GM21529 (cell line): ENCODE measurements at regions not wholly inside any gene's neighbourhood (a gene's known extent, or its start where the extent isn't known, plus 50 kb on each side); places are given as distances from the start of the nearest gene placed in this dataset.
"Not testable (repeated sequence)": the region's sequence is repeated elsewhere in the genome, so short reads cannot be mapped to it uniquely, and the experiment has no call there.

Experiments
- ATAC-seq: cut with Tn5 transposase; IDR thresholded peaks from one replicate; pipeline ENCODE4 v1.9.1; 2021; ENCODE audit not compliant: unreplicated experiment

DNA sequence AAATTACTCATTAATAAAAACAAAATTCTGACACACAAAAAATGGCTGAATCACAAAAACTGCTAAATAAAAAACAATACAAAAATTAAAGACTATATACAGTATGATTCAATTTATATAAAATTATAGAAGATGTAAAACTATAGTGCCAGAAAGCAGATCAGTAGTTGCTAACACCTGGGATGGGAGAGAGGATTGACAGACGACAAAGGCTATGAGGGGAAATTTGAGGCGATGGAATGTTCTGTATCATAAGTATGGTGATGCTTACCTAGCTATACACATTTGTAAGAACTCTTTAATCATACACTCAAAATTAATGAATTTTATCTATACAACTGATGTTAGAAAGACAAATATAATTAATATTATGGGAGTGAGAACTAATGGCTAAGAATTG is 247.9 kb upstream of the GJE1 start:
- ATAC-seq, result no peak

DNA sequence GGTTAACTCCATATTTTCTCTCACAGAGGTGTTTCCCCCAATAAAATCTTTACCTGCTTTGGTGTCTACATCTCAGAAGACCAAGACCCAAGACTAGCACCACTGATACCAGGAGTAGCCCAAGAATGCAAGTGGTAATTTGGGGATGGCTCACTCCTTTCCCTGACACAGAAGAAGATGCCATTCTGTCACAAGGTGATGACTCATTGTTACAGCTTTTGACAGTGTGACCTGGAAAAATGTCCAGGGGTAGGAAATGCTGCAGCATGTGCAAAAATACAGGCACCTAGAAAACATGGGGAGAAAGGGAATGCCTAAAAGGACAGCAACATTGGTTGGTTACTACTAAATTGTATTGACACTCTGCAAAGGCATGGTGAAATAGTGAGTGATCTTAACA is 254.0 kb upstream of the GJE1 start:
- no peak for ATAC-seq

DNA sequence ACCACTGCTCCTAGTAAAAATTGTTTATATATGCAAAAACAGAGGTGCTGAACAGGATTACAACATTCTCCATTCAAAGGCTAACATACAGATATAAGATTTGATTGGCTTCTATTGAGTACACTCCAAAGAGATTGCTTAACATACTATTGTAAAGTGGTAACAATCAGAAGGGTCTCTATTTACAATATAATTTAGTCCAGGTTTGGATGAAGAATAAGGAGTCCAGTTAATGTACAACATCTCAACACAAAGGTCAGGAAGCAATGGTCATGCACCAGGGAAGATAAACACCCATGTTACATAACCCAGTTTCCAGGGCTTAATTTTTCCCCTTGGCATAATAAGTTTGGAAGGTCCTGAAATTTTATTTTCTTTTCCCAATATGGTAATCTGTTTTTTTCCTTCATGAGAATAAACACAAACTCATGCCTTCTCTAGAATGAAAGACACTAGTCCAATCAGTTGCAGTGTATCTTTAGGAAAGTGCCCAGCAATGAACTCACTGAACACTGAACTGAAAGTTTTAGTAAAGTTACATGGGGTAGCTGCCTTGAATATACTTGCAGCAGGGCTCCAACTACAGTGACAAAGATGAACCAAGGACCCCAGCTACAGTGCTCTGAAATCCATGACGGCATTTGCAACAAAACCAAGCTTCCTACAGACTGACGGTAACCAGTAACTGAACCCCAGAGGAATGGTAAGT is 255.3 kb upstream of the GJE1 start:
- no peak for ATAC-seq

DNA sequence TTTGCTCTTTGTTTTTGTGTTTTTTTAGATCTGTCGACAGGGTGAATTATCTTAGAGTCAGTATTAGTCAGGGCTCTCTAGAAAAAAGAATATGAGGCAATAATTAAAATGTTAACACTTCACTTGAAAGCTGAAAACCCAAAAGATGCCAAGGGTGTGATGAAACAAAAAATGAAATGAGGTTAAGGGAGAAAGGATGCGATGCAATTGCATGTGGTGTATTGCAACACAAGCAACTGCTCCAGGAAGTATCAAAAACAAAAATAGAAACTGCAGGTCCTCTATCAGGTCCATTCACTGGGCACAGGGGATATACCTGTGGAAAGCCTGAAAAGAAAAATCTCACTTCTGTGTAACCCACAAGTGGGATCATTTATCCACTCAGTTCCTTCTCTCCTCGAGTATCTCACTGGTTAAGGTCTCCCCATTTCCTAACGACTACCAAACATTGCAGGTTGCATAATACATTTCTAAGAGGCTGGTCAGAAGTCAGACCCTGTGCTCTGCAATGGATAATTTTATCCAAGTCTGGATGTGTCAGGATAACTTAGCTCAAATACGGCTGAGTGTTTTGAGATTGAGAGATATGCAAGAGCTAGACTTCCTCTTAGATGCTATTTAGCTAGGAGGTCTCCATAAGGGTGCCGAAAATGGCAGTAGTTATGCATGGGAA is 257.7 kb upstream of the GJE1 start:
- no peak for ATAC-seq

DNA sequence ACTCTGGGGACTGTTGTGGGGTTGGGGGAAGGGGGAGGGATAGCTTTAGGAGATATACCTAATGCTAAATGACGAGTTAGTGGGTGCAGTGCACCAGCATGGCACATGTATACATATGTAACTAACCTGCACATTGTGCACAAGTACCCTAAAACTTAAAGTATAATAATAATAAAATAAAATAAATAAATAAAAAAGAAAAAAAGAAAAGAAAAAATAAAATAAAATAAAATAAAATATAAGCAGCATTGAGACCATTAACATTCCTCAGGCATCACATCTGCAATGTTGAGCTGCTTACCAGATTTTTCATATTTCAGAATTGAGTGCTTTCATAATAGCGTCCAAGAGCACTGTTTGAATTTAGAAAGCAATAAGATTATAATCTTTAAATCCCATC is 263.2 kb upstream of the GJE1 start:
- not testable (repeated sequence) for ATAC-seq

DNA sequence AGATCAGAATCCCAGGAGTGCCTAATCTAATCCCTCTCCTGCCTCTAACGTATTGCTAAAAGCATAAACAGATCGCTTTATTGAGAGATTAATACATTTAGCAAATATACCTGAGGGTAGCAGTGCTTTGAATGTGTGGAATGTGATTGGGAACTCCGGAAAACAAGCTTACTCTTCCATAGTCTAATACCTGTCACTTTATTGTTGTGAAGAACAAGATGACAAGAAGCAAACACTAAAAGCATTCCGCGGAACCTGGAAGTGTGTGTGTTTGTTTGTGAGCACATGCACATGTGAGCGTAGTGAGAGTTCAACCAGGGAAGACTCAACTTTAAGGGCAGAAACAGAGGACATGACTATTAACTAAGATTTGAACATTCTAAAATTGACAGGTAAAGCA is 265.0 kb upstream of the GJE1 start:
- no peak for ATAC-seq

DNA sequence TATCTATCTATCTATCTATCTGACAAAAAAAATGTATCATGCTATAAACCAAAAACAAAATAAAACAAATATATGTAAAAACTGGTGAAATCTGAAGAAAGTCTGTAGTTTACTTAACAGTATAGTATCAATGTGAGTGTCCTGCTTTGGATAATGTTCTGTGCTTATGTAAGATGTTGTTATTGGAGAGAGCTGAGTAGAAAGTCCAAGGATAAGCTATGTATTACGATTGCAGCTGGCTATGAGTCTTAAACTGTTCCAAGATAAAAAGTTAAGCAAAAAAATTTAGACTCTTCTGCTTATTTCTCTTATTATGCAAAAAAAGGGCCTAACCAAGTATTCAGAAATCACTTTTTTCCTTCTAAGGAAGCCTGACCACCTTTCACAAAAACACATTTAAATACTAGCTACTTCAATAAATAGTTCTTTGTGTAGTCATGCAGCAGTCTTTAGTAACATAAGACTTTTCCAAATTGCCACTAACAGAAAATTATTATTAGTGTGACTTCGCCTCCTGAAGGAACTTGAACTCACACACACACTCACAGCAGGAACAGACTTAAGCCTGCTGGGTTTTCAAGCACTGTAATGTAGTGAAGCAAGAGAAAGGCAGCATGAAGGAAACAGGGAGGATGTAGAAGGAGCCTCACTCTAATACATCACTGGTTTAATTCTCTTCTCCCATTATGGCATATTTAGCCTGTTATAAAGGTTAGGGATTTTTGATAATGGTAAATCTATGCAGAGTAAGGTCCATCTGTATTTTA is 265.8 kb upstream of the GJE1 start:
- no peak for ATAC-seq

DNA sequence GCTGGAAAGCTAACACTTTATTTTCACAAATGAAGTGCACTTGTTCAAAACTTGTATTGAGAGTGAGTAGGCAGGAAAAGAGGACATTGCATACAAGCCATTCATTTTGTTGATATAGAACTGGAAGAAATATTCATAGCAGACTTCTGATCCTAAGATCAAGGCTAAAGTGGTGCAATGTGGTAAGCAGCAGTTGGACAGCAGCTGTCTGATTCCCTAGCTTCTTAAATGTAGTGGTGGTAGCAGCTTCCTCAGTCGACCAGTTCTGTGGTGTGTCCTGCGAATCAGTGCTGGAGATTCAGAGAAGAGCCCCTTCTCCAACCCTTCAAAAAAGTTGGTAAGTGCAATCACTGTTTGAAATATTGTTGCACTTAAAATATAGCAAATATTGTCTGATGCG is 281.7 kb upstream of the GJE1 start:
- no peak for ATAC-seq

DNA sequence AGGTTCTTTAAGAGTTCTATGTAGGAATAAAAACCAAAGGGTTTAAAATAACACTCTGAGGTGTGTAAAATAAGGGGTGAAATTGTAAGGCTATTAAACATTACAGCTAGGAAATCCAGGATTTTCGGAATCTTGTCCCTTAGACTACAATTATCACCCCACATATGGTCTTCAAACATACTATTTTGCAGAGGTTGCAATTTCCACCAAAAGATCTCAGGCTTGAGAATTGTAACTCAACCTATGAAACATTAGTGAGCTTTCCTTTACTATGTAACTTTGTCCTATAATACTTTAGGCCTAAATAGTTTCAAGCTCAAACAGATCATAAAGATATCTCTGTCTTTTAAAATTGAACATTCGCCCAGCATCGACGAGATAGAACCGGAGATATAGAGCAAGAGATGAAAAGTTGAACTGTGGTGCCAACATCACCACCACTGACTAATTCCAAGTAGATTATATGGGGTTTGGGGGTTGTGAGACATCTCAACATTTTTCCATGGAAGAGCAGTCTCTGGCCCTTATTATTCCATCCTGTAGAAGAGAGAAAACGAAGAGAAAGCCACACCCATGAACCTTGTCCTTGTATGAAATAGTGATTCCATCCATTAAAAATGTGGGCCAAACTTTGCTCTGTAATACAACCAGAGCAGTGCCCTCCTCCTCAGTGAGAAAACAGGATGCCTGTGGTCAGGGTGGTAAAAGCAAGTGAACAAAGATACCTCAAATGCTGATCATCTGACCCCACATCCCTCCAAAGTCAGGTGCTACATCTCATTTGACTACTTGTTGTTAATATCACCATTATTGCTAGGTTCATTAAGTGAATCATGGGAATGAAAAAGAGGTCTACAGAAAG is 284.5 kb upstream of the GJE1 start:
- no peak for ATAC-seq

DNA sequence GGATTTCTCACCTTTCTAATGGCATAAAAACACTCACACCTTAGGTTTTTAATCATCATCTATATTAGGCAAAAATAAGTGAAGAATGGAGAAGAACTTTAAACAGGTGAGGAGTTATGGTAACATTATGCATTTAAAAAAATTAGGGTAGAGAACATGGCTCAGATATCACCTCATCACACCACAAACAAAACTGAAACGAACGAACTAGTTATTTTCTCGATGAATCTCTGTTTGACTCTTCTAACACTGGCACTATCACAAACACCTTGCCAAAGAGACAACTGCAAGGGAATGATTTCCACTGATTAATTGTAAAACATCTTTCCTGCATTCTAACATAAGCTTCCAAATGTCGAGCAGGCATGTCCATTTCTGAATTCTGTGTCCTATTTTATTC is 286.1 kb upstream of the GJE1 start:
- no peak for ATAC-seq

DNA sequence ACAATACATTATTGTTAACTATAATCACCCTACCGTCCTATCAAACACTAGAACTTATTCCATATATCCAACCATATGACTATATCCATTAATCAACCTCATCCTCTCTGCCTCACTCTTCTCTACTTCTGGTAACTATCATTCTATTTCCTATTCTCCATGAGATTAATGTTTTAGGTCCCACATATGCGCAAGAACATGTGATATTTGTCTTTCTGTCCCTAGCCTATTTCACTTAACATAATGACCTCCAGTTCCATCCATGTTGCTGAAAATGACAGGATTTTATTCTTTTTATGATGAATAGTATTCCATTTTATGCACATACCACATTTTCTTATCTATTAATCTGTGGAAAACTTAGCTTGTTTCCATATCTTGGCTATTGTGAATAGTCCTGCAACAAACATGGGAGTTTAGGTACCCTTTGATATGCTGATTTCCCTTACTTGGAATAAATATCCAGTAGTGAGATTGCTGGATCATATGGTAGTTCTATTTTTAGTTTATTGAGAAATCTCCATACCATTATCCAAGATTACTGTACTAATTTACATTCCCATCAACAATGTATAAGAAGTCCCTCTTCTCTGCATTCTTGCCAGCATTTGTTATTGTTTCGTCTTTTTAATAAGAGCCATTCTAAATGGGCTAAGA is 289.4 kb upstream of the GJE1 start:
- ATAC-seq, result no peak

DNA sequence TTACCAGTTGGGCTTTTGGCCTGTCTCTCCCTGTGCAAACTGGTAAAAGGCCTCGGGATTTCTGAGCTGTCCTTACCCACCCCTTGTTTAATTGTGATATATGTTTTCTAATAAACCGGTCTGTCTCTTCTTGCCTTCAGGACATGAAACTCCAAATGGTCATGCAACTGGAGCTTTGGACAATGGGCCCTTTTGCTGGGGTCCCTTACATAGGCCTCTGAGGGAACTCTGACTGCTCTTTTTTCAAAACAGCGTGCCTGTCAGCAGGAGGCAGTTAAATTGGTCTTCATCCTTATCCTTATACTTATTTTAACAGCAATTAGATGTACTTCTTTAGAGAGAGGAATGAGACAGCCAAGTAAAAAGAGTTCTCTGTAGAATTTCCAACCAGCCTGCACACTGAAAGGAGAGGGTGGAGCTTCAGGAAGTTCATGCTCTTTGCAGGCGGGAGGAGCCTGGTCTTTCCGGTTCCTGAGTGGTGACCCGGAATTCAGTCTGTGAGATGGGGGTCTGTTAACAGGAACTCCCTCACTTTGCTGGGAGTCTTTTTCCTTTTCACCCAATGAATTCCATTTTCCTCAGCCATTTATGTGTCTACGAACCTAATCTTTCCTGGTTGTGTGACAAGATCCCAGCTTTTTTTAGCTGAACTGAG is 299.6 kb upstream of the GJE1 start:
- no peak for ATAC-seq

DNA sequence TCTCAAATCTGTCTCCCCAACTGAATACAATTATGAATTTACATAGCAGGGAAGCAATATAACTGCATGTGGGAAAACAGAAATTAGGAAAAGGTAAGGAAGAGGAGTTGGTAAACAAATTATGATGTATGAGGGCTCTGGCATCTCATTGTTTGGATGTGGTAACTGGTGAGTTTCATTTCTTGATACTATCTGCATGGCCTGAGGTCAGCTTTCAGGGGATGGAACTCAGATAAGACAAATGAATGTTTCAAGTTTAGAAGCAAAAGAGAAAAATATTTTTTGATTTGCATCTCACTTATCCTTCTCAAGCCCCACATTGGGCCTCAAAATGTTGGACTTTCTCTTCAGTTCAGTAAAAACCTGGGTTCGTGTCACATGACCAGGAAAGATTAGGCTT is 302.2 kb upstream of the GJE1 start:
- no peak for ATAC-seq

DNA sequence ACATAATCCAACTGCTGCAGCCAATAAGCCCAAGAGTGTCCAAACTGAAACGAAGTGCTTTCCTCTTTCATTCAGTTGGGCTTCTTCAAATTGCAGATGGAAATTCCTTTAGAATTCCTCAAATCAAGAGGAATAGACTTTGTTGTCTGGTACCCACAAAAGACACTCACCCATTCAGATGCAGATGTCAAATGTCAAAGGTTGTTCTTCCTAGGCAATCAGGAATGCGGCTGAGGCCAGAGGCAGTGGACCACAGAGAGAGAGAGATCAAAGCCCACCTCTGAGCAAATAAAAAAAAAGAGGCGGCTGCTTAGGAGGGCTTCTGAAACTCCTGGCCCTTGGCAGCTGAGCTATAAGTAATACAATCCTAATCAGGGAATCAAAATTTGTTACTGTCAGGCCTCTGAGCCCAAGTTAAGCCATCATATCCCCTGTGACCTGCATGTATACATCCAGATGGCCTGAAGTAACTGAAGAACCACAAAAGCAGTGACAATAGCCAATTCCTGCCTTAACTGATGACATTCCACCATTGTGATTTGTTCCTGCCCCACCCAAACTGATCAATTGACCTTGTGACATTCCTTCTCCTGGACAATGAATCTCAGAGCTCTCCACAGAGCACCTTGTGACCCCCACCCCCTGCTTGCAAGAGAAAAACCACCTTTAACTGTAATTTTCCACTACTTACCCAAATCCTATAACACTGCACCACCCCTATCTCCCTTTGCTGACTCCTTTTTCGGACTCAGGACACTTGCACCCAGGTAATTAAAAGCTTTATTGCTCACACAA is 303.0 kb upstream of the GJE1 start:
- ATAC-seq, result no peak

DNA sequence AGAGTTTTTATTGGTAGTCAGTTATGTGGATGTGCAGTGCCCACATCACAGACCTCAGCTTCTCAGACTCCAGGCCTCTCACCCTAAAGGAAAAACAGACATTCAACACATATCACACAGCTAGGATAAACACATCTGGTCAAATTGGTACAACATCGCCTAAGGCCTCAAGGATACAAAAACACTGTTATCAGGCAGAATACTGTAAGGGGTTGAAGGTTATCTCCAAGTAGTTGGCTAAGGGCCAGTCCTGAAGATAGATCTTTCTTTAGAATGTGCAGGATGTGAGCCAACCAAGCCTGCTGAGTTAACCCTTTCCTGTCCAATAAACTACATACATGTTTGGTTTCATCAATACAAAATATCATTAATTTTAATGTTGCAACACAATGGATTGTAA is 308.4 kb upstream of the GJE1 start:
- no peak for ATAC-seq

DNA sequence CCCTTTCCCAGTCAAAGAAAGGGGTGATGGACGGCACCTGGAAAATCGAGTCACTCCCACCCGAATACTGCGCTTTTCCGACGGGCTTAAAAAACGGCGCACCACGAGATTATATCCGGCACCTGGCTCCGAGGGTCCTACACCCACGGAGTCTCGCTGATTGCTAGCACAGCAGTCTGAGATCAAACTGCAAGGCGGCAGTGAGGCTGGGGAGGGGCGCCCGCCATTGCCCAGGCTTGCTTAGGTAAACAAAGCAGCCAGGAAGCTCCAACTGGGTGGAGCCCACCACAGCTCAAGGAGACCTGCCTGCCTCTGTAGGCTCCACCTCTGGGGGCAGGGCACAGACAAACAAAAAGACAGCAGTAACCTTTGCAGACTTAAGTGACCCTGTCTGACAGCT is 317.7 kb upstream of the GJE1 start:
- ATAC-seq, result not testable (repeated sequence)

DNA sequence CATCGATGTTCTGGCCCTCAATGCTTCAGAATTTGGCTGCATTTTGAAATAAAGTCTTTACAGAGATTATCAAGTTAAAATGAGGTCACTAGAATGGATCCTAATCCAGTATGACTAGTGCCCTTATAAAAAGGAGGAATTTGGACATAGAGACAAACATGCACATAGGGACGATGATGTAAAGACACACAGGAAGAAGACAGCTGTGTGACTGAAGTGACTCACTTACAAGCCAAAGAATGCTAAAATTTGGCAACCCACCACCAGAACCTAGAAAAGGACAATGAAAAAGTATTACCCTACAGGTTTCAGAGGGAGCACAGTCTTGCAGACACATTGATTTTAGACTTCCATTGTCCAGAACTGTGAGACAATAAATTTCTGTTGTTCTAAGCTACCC is 322.8 kb upstream of the GJE1 start:
- no peak for ATAC-seq

DNA sequence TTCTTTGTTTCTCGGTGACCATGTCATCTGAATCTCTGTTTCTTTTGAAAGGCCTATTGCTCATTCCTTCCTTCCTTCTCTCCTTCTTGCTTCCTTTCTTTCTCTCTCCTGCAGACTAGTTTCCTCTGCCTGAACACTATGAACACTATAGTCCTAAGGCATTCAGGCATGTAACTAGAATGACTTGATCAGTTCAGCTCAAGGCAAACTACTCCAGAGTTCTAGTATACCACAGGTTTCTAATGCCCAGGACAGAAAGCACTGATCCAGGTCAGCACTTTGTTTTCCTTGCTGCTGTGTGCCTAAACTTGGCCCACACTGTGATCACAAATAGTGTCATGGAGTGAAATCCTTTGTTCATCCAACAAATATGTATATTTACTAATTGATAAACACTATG is 324.1 kb upstream of the GJE1 start:
- ATAC-seq, result no peak

DNA sequence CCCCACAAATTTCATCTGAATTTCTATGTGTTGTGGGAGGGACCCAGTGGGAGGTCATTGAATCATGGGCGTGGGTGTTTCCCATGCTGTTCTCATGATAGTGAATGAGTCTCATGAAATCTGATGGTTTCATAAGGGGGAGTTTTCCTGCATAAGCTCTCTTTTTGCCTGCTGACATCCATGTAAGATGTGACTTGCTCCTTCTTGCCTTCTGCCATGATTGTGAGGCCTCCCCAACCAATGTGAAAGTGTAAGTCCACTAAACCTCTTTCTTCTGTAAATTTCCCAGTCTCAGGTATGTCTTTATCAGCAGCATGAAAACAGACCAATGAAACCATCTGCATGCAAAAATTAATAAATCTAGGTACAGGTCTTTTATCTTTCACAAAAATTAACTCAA is 331.8 kb upstream of the GJE1 start:
- ATAC-seq, result not testable (repeated sequence)
